Activated CD8-positive, alpha-beta memory T cell treated with anti-CD3 and anti-CD28 coated beads for 24 hours (primary cell): ENCODE measurements at regions not wholly inside any gene's neighbourhood (a gene's known extent, or its start where the extent isn't known, plus 50 kb on each side); places are given as distances from the start of the nearest gene placed in this dataset.
"Not testable (repeated sequence)": the region's sequence is repeated elsewhere in the genome, so short reads cannot be mapped to it uniquely, and the experiment has no call there.

Source experiments
- DNase-seq: peaks from one replicate; pipeline ENCODE4 v3.0.0-alpha.2; 2020

- DNase-seq: no peak
These were observed 109.2 kb upstream of the SLC6A11 start for GRCh38 chr3:10706740-10707399.

GRCh38 chr3:10707400-10708215, 108.4 kb upstream of the SLC6A11 start:
- DNase-seq: no peak

DNA sequence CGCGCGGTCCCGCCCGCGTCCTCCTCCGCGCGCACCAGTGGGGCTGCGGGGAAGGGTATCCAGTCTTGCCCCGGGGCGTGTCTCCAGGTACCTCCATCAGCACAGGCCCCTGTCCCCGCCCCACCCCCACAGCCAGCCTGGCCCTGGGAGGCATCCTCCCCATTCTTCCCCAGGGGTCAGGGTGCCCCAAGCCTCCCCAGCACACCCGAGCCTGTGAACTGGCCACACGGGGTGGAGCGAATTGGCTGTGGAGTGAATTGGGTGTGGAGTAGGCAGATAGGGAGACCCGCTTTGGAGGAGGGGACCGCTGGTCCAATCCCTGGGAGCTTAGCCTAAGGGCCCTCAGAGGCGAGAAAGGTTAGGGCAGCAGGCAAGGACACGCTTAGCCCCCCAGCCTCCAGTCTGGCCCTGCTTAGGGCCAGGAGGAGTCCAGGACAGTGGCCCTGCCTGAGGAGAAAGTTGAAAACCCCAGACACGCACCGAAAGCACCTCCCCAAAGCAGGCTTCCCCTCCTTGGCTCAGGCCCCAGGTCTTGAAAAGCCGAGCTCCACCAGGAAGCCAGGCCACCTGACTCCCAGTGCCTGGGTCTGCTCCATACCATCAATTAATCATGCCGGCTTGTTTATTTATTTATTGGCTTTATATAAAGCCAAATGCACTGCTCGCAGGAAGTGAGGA, 107.7 kb upstream of the SLC6A11 start:
- no peak for DNase-seq

GRCh38 chr3:10709110-10709781, 106.8 kb upstream of the SLC6A11 start:
- no peak for DNase-seq

DNA sequence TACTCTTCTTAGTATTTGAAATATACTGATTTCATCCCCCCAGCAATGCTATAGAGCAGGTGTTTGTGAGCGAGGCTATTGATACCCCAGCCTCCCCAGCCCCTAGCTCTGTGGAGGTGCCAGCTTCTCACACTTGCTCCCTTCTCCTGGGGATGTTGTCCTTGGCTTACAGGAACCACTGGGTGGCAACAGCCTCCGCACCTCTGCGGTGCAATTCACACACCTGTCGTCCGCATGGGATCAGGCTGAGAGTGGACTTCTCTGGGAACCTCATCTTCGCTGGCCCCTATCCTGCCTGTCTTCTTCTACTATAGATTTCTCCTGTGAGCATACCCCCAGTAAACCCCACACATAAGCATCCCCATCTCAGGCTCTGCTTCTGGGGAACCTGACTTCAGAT, 103.9 kb upstream of the SLC6A11 start:
- no peak for DNase-seq

- DNase-seq: no peak
These were observed 102.4 kb upstream of the SLC6A11 start for GRCh38 chr3:10713656-10714055.

DNA sequence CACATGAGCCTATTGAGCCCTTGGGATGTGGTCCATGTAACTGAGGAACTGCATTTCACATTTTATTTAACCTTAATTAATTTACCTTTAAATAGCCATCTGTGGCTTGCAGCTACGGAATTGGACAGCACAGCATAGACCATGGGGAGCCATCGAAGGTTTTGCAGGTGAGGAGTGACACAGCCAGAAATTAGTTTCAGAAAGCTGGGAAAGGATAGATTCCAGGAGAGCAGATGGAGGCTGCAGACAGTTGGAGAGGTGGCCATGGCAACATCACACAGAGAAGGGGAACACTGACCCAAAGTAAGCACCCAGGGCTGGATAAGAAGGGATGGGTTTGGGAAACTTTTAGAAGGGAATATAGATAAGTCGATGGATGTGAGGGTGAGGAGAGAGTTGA, 100.1 kb upstream of the SLC6A11 start:
- no peak for DNase-seq

DNA sequence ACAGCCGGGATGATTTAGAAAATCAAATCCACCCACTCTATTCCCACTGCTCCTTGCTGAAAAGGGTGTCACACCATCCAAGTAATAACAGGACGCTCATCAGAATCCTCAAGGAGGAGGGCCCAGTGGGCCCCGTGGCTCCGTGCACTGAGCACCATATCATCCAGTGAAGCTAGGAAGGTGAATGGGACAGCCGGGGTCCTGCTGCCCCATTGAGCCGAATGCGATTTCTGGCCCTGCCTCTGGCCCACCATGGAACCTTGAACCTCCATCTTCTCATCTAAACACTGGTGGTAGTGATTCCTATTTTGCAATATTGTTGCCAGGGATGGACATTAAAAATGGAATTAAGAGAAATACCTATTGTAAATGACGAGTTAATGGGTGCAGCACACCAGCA, 99.1 kb upstream of the SLC6A11 start:
- no peak for DNase-seq

GRCh38 chr3:10717756-10718155, 98.3 kb upstream of the SLC6A11 start:
- DNase-seq: no peak

GRCh38 chr3:10721101-10721500, 94.9 kb upstream of the SLC6A11 start:
- no peak for DNase-seq

GRCh38 chr3:10722911-10723310, 93.1 kb upstream of the SLC6A11 start:
- no peak for DNase-seq

DNA sequence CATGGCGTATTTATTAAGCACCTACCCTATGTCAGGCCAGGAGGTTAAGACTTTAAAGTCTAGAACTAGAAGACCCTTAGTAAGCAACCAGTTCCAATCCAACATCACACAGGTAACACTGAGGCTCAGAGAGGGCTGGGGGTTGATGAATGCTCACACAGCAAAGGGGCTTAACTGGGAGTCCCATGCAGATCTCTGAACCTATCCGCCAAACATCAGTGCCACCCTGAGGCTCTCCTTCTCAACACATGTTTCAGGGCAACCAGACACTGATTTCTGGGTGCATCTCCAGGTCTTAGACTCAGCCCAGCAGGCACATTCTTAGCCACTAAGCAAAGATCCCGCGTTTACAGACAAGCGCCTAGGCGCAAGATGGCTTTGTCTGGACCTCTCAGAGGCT, 92.0 kb upstream of the SLC6A11 start:
- DNase-seq: no peak

DNA sequence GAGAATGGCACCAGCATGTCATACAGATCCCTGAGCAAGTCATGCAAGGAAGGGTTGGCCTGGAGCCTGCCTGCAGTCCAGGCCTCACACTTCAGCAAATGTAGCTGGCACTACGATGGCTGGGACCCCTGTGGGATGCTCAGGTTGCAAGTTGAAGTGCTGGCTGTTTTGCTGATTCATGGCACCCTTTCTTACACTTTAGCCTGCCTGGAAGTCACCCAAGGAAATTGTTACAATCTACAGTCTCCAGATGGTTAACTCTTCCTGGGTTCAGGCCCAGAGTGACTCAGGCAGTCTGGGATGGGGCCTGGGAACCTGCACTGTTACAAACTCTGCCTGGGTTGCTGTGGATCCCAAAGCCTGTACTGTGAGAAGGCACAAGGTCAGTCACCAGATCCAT, 91.0 kb upstream of the SLC6A11 start:
- no peak for DNase-seq

DNA sequence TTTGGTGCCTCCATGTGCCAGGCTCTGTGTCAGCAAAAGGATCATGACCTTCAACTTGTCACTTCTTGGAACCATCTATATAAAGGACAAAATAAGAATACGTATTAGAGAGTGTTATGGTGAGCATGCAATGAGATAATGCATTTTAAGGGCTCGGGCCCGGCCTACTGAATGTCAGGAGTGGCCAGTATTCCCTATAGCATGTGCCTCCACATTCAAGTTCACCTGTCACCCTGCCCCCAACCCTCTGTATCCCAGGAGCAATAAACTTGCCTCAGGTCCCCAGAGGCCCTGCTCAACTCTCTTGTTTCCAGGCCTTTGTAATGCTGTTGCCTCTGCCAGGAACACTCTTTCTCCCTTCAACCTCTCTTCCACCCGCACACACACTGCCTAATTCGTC, 90.2 kb upstream of the SLC6A11 start:
- DNase-seq: no peak

DNA sequence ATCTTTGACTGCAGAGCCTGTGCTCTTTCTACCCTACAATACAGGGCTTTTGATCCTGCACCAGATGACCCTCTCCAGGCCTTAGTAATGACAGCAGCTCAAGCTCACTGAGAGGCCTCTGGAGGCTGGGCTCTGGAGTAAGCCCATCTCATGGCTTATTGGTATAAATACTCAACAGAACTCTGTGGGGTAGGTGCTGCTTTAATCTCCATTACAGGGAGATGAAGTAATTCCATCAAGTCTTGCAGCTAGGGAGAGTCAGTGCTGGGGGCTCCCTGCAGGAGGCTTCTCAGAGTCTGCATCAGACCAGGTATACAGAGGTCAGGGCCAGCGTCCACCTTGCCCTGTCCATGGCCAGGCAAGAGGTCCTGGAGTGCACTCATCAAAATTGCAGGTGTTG, 89.2 kb upstream of the SLC6A11 start:
- DNase-seq: no peak

DNA sequence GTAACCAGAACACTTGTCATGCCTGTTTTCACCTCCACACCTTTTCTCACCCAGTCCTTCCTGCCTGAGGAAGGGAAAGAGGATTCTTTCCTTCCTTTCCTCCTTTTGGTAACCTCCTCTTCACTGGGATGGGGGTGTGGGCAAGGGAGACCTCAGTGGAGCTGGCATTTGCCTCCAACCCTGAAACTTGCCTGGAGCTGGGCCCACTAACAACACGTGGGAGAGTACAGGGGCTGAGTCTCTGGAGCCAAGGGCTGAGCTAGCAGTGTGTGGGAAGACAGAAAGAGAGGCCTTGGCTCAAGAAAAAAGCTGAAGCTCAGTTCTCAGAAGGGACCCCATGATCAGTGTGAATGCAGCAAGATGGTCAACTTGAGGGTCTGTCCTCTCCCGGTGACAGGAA, 86.6 kb upstream of the SLC6A11 start:
- no peak for DNase-seq

GRCh38 chr3:10732292-10732691, 83.7 kb upstream of the SLC6A11 start:
- DNase-seq: no peak

- no peak for DNase-seq
These were observed 82.7 kb upstream of the SLC6A11 start for GRCh38 chr3:10733297-10733696.

DNA sequence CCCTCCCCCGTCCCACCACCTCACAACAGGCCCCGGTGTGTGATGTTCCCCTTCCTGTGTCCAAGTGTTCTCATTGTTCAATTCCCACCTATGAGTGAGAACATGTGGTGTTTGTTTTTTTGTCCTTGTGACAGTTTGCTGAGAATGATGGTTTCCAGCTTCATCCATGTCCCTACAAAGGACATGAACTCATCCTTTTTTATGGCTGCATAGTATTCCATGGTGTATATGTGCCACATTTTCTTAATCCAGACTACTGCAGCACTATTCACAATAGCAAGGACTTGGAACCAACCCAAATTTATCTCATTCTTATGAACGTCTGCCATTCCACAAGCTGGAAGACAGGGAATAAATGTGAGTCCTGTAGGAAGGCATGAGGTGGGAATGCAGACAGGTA, 79.6 kb upstream of the SLC6A11 start:
- not testable (repeated sequence) for DNase-seq

GRCh38 chr3:10737785-10738184, 78.2 kb upstream of the SLC6A11 start:
- DNase-seq: no peak

- peak; percentile 91 for DNase-seq
These were observed 77.2 kb upstream of the SLC6A11 start for GRCh38 chr3:10738688-10739372.

- peak; percentile 7 for DNase-seq
These were observed 75.1 kb upstream of the SLC6A11 start for GRCh38 chr3:10740954-10741353.
